ENCODE measurements at regions not wholly inside any gene's neighbourhood (a gene's known extent, or its start where the extent isn't known, plus 50 kb on each side); places are given as distances from the start of the nearest gene placed in this dataset.
"Not testable (repeated sequence)": the region's sequence is repeated elsewhere in the genome, so short reads cannot be mapped to it uniquely, and the experiment has no call there.

- ATAC-seq: no peak
Observed at GRCh38 chr5:82597437-82597836, 319.3 kb upstream of the RPS23 start.

- no peak for ATAC-seq
Observed at GRCh38 chr5:82596451-82596850, 318.3 kb upstream of the RPS23 start.

- no peak for ATAC-seq
Observed at GRCh38 chr5:82595113-82595512, 317.0 kb upstream of the RPS23 start.

- no peak for ATAC-seq
Observed at GRCh38 chr5:82594097-82594496, 315.9 kb upstream of the RPS23 start.

- ATAC-seq: no peak
Observed at GRCh38 chr5:82593481-82593880, 315.3 kb upstream of the RPS23 start.

GRCh38 chr5:82591021-82591515 is 312.9 kb upstream of the RPS23 start:
- ATAC-seq: no peak

- ATAC-seq: no peak
Observed at GRCh38 chr5:82590112-82590511, 312.0 kb upstream of the RPS23 start.

- no peak for ATAC-seq
Observed at GRCh38 chr5:82586661-82587310, 308.6 kb upstream of the RPS23 start.

GRCh38 chr5:82586181-82586580 is 308.0 kb upstream of the RPS23 start:
- no peak for ATAC-seq

GRCh38 chr5:82584631-82585030 is 306.5 kb upstream of the RPS23 start:
- no peak for ATAC-seq

- not testable (repeated sequence) for ATAC-seq
Observed at GRCh38 chr5:82583331-82583730, 305.2 kb upstream of the RPS23 start.

- no peak for ATAC-seq
Observed at GRCh38 chr5:82564963-82565362, 286.8 kb upstream of the RPS23 start.

GRCh38 chr5:82563745-82564144 is 285.6 kb upstream of the RPS23 start:
- ATAC-seq: no peak

- ATAC-seq: no peak
Observed at GRCh38 chr5:82562696-82563240, 284.6 kb upstream of the RPS23 start.

- no peak for ATAC-seq
Observed at GRCh38 chr5:82561797-82562196, 283.6 kb upstream of the RPS23 start.

- ATAC-seq: no peak
Observed at GRCh38 chr5:82560969-82561368, 282.8 kb upstream of the RPS23 start.

GRCh38 chr5:82560561-82560960 is 282.4 kb upstream of the RPS23 start:
- no peak for ATAC-seq

- no peak for ATAC-seq
Observed at GRCh38 chr5:82551840-82552385, 273.8 kb upstream of the RPS23 start.

GRCh38 chr5:82551192-82551591 is 273.0 kb upstream of the RPS23 start:
- ATAC-seq: no peak

GRCh38 chr5:82549263-82549662 is 271.1 kb upstream of the RPS23 start:
- no peak for ATAC-seq

- no peak for ATAC-seq
Observed at GRCh38 chr5:82544004-82544403, 265.9 kb upstream of the RPS23 start.

- no peak for ATAC-seq
Observed at GRCh38 chr5:82540301-82540700, 262.1 kb upstream of the RPS23 start.

- ATAC-seq: no peak
Observed at GRCh38 chr5:82538339-82539034, 260.3 kb upstream of the RPS23 start.

Data from activated CD4-positive, CD25-positive, alpha-beta regulatory T cell treated with anti-CD3 and anti-CD28 coated beads, Interleukin-2, amount 50 U/mL, for 24 hours (primary cell).